ENCODE measurements at regions not wholly inside any gene's neighbourhood (a gene's known extent, or its start where the extent isn't known, plus 50 kb on each side); places are given as distances from the start of the nearest gene placed in this dataset.

GRCh38 chr1:4449972-4450371 lies 204.4 kb upstream of the AJAP1 start:
- no peak overlapping the region for H3K9ac ChIP-seq (ENCODE audit: low read length in 3 of 3)
- no peaks in the 10 kb centered on the region for H3K27me3 ChIP-seq (ENCODE audit: control insufficient read depth, insufficient read depth, low read length)
- H3K4me3 ChIP-seq (ENCODE audit: low read length in 3 of 3) = no peak overlapping the region
- intact Hi-C loops (cut with DNase I) = no loop called here
- H3K9me3 ChIP-seq (ENCODE audit: control insufficient read depth in 2 of 3, insufficient read depth in 1 of 3, low read length in 3 of 3) = no peaks in the 10 kb centered on the region
- no peak for TF ChIP-seq CTCF (IDR thresholded peaks at IDR 0.05; ENCODE audit: borderline replicate concordance, extremely low read depth, insufficient read depth)
- no peaks in the 10 kb centered on the region for H3K4me1 ChIP-seq (ENCODE audit: control insufficient read depth in 2 of 3, insufficient read depth in 2 of 3, low read depth in 1 of 3, low read length in 3 of 3)
- no peak for DNase-seq
- H3K36me3 ChIP-seq (ENCODE audit: control insufficient read depth in 2 of 3, insufficient read depth in 3 of 3, low read length in 3 of 3) = no peaks in the 10 kb centered on the region
- no peak overlapping the region for H3K27ac ChIP-seq (ENCODE audit: low read depth in 2 of 2, low read length in 2 of 2)
- no peak for FAIRE-seq

DNA sequence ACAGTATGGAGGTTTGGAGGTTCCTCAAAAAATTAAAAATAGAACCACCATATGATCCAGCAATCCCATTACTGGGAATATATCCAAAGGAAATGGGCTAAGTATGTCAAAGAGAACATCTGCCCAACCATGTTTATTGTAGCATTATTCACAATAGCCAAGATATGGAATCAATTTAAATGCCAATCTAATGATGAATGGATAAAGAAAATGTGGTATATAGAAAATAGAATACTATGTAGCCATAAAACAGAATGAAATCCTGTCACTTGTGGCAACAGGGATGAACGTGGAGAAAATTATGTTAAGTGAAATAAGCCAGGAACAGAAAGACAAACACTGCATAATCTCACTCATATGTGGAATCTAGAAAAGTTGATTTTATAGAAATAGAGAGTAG lies 201.7 kb upstream of the AJAP1 start:
- intact Hi-C loops (cut with DNase I) = no loop called here
- H3K4me3 ChIP-seq (ENCODE audit: low read length in 3 of 3) = no peak overlapping the region
- H3K4me1 ChIP-seq (ENCODE audit: control insufficient read depth in 2 of 3, insufficient read depth in 2 of 3, low read depth in 1 of 3, low read length in 3 of 3) = no peaks in the 10 kb centered on the region
- H3K36me3 ChIP-seq (ENCODE audit: control insufficient read depth in 2 of 3, insufficient read depth in 3 of 3, low read length in 3 of 3) = no peaks in the 10 kb centered on the region
- FAIRE-seq (no peak), DNase-seq (no peak)
- no peaks in the 10 kb centered on the region for H3K27me3 ChIP-seq (ENCODE audit: control insufficient read depth, insufficient read depth, low read length)
- no peaks in the 10 kb centered on the region for H3K9me3 ChIP-seq (ENCODE audit: control insufficient read depth in 2 of 3, insufficient read depth in 1 of 3, low read length in 3 of 3)
- H3K9ac ChIP-seq (ENCODE audit: low read length in 3 of 3) = no peak overlapping the region
- H3K27ac ChIP-seq (ENCODE audit: low read depth in 2 of 2, low read length in 2 of 2) = no peak overlapping the region
- no peak for TF ChIP-seq CTCF (IDR thresholded peaks at IDR 0.05; ENCODE audit: borderline replicate concordance, extremely low read depth, insufficient read depth)

- H3K4me1 ChIP-seq (ENCODE audit: control insufficient read depth in 2 of 3, insufficient read depth in 2 of 3, low read depth in 1 of 3, low read length in 3 of 3) = no peaks in the 10 kb centered on the region
- H3K9ac ChIP-seq (ENCODE audit: low read length in 3 of 3) = no peak overlapping the region
- DNase-seq = no peak
- intact Hi-C loops (cut with DNase I) = no loop called here
- FAIRE-seq = no peak
- H3K4me3 ChIP-seq (ENCODE audit: low read length in 3 of 3) = no peak overlapping the region
- no peaks in the 10 kb centered on the region for H3K27me3 ChIP-seq (ENCODE audit: control insufficient read depth, insufficient read depth, low read length)
- no peaks in the 10 kb centered on the region for H3K36me3 ChIP-seq (ENCODE audit: control insufficient read depth in 2 of 3, insufficient read depth in 3 of 3, low read length in 3 of 3)
- TF ChIP-seq CTCF (IDR thresholded peaks at IDR 0.05; ENCODE audit: borderline replicate concordance, extremely low read depth, insufficient read depth) = no peak
- H3K27ac ChIP-seq (ENCODE audit: low read depth in 2 of 2, low read length in 2 of 2) = no peak overlapping the region
- H3K9me3 ChIP-seq (ENCODE audit: control insufficient read depth in 2 of 3, insufficient read depth in 1 of 3, low read length in 3 of 3) = no peaks in the 10 kb centered on the region
Observed at GRCh38 chr1:4460052-4460451, 194.4 kb upstream of the AJAP1 start.

DNA sequence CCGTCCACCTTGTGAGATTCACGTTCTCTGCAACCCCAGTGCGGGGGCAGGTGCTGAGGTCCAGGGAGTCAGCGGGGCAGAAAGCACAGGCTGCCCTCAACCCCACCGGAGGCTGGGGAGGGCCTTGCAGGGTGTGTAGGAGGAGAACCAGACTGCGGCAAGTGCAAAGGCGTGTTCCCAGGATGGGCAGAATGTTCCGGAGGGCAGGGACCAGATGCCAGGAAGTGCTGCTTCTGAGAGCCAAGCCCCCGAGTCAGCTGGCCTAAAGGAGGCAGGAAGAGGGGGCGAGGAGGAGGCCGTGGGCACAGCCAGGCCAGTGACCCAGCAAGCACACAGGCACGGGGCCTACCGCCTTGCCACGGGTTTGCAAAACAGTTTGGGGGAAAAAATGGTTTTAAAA lies 193.8 kb upstream of the AJAP1 start:
- Histone ChIP-seq H3K36me3 (ENCODE audit: control insufficient read depth in 2 of 3, insufficient read depth in 3 of 3, low read length in 3 of 3) (no peaks in the 10 kb centered on the region), H3K4me1 (ENCODE audit: control insufficient read depth in 2 of 3, insufficient read depth in 2 of 3, low read depth in 1 of 3, low read length in 3 of 3) (no peaks in the 10 kb centered on the region), H3K27me3 (ENCODE audit: control insufficient read depth, insufficient read depth, low read length) (no peaks in the 10 kb centered on the region), H3K9ac (ENCODE audit: low read length in 3 of 3) (no peak overlapping the region), H3K27ac (ENCODE audit: low read depth in 2 of 2, low read length in 2 of 2) (no peak overlapping the region), H3K4me3 (ENCODE audit: low read length in 3 of 3) (no peak overlapping the region), H3K9me3 (ENCODE audit: control insufficient read depth in 2 of 3, insufficient read depth in 1 of 3, low read length in 3 of 3) (no peaks in the 10 kb centered on the region)
- FAIRE-seq (no peak), DNase-seq (peak in 1 of 5 donors; percentile 12)
- intact Hi-C loops (cut with DNase I) = no loop called here
- no peak for TF ChIP-seq CTCF (IDR thresholded peaks at IDR 0.05; ENCODE audit: borderline replicate concordance, extremely low read depth, insufficient read depth)

Data from kidney (tissue), 13 donors.